HEK293 (cell line): ENCODE measurements at regions not wholly inside any gene's neighbourhood (a gene's known extent, or its start where the extent isn't known, plus 50 kb on each side); places are given as distances from the start of the nearest gene placed in this dataset.

Experiments used
- CTCF ChIA-PET: fragments of 350-600 bp; formaldehyde crosslinking; extraction: SDS; loops from one replicate; lab custom pipeline; 2021; ENCODE audit warnings: antibody characterized with exemption; lab: Yijun Ruan, JAX
- POLR2A ChIA-PET: fragments of 300-600 bp; formaldehyde crosslinking; extraction: SDS; loops from one replicate; lab custom pipeline; 2020; ENCODE audit warnings: antibody characterized with exemption, inconsistent platforms; lab: Yijun Ruan, JAX
- H3K27ac ChIP-seq: fragments of 200-500 bp; sonication (Bioruptor generic); 2 replicates; pipeline ENCODE4 v1.5.1; 2014; ENCODE audit warnings: low read depth, low read length, control low read depth, inconsistent platforms; ENCODE audit errors: extremely low read depth
- H3K36me3 ChIP-seq, 2 experiments: fragments of 200-500 bp in 1 of 2; sonication (Bioruptor generic) in 1 of 2; 1 replicate in 1 of 2; 2 replicates in 1 of 2; pipeline ENCODE4 v1.5.1; 2014 to 2017; ENCODE audit warnings: inconsistent platforms in 2 of 2, low read length in 2 of 2; ENCODE audit not compliant: control insufficient read depth in 2 of 2, insufficient read depth in 1 of 2
- H3K4me1 ChIP-seq: fragments of 200-500 bp; sonication (Bioruptor generic); 2 replicates; pipeline ENCODE4 v1.5.1; 2014; ENCODE audit warnings: mild to moderate bottlenecking, low read length, inconsistent platforms; ENCODE audit not compliant: control insufficient read depth, insufficient read depth
- H3K4me3 ChIP-seq: 2 replicates; pipeline ENCODE4 v1.5.1; 2011; ENCODE audit warnings: low read depth, mild to moderate bottlenecking, control low read depth, low read length, moderate library complexity
- H3K9me3 ChIP-seq: fragments of 200-500 bp; sonication (Bioruptor generic); 2 replicates; pipeline ENCODE4 v1.5.1; 2014; ENCODE audit warnings: low read depth, low read length, inconsistent platforms; ENCODE audit not compliant: control insufficient read depth, insufficient read depth
- FEZF1 ChIP-seq: fragments of 450-650 bp; formaldehyde crosslinking; IDR thresholded peaks from 2 replicates; pipeline ENCODE4 v1.5.1; 2016; ENCODE audit warnings: missing biosample characterization, missing genetic modification characterization
- HIC1 ChIP-seq: fragments of 450-650 bp; formaldehyde crosslinking; IDR thresholded peaks from 2 replicates; pipeline ENCODE4 v1.5.1; 2016; ENCODE audit warnings: missing biosample characterization, missing genetic modification characterization
- KLF8 ChIP-seq: fragments of 450-650 bp; formaldehyde crosslinking; IDR thresholded peaks from 2 replicates; pipeline ENCODE4 v1.5.1; 2016; ENCODE audit warnings: missing biosample characterization, missing genetic modification characterization
- OSR2 ChIP-seq: fragments of 450-650 bp; formaldehyde crosslinking; IDR thresholded peaks from 2 replicates; pipeline ENCODE4 v1.5.1; 2016; ENCODE audit warnings: missing biosample characterization, missing genetic modification characterization
- SP3 ChIP-seq: fragments of 450-650 bp; formaldehyde crosslinking; IDR thresholded peaks from 2 replicates; pipeline ENCODE4 v1.5.1; 2016; ENCODE audit warnings: missing biosample characterization, missing genetic modification characterization
- YY2 ChIP-seq: fragments of 450-650 bp; formaldehyde crosslinking; IDR thresholded peaks from 2 replicates; pipeline ENCODE4 v1.5.1; 2016; ENCODE audit warnings: missing biosample characterization, missing genetic modification characterization
- ZBTB49 ChIP-seq: fragments of 450-650 bp; formaldehyde crosslinking; IDR thresholded peaks from 2 replicates; pipeline ENCODE4 v1.5.1; 2016; ENCODE audit warnings: missing biosample characterization, missing genetic modification characterization, low read depth
- ZNF146 ChIP-seq: fragments of 450-650 bp; formaldehyde crosslinking; IDR thresholded peaks from 2 replicates; pipeline ENCODE4 v1.5.1; 2016; ENCODE audit warnings: missing biosample characterization, missing genetic modification characterization
- ZNF174 ChIP-seq: fragments of 450-650 bp; formaldehyde crosslinking; IDR thresholded peaks from 2 replicates; pipeline ENCODE4 v1.5.0; 2017; ENCODE audit warnings: missing biosample characterization, mild to moderate bottlenecking, missing genetic modification characterization
- ZNF18 ChIP-seq: fragments of 450-650 bp; formaldehyde crosslinking; IDR thresholded peaks from 2 replicates; pipeline ENCODE4 v1.5.1; 2016; ENCODE audit warnings: missing biosample characterization, missing genetic modification characterization
- ZNF302 ChIP-seq: fragments of 450-650 bp; formaldehyde crosslinking; IDR thresholded peaks from 2 replicates; pipeline ENCODE4 v1.5.1; 2016; ENCODE audit warnings: missing biosample characterization, missing genetic modification characterization, low read depth
- ZNF350 ChIP-seq: fragments of 450-650 bp; formaldehyde crosslinking; IDR thresholded peaks from 2 replicates; pipeline ENCODE4 v1.5.0; 2017; ENCODE audit warnings: missing biosample characterization, mild to moderate bottlenecking, missing genetic modification characterization
- ZNF366 ChIP-seq: fragments of 450-650 bp; formaldehyde crosslinking; conservative IDR thresholded peaks from 2 replicates; pipeline ENCODE4 v1.5.1; 2016; ENCODE audit warnings: missing biosample characterization, missing genetic modification characterization
- ZNF398 ChIP-seq: fragments of 450-650 bp; formaldehyde crosslinking; IDR thresholded peaks from 2 replicates; pipeline ENCODE4 v1.5.1; 2017; ENCODE audit warnings: missing biosample characterization, missing genetic modification characterization
- ZNF530 ChIP-seq: fragments of 450-650 bp; formaldehyde crosslinking; IDR thresholded peaks from 2 replicates; pipeline ENCODE4 v1.5.1; 2016; ENCODE audit warnings: low read depth, missing biosample characterization, missing genetic modification characterization
- ZNF639 ChIP-seq: fragments of 450-650 bp; formaldehyde crosslinking; IDR thresholded peaks from 2 replicates; pipeline ENCODE4 v1.5.1; 2016; ENCODE audit warnings: missing biosample characterization, missing genetic modification characterization
- ZNF660 ChIP-seq: fragments of 450-650 bp; IDR thresholded peaks from 2 replicates; pipeline ENCODE4 v1.5.1; 2018; ENCODE audit warnings: missing biosample characterization, mild to moderate bottlenecking, missing genetic modification characterization
- ZNF791 ChIP-seq: fragments of 450-650 bp; formaldehyde crosslinking; IDR thresholded peaks from 2 replicates; pipeline ENCODE4 v1.5.1; 2016; ENCODE audit warnings: missing biosample characterization, missing genetic modification characterization

GRCh38 chr20:11013801-11014200 is 340.0 kb upstream of the JAG1 start:
- H3K36me3 ChIP-seq: no peaks in the 10 kb centered on the region
- no peaks in the 10 kb centered on the region for H3K9me3 ChIP-seq
- CTCF ChIA-PET: interaction anchor here (0.6 kb wide), 1 partner anchor 23 kb away, joined by 5 read pairs; no protein-coding TSS in a partner anchor
- no peaks in the 10 kb centered on the region for H3K4me1 ChIP-seq
- no peak overlapping the region for H3K27ac ChIP-seq
- POLR2A ChIA-PET: no interaction called here
- H3K4me3 ChIP-seq: no peak overlapping the region
- TF ChIP-seq ZNF530 (tag by site-specific recombination): no peak
- TF ChIP-seq ZNF350 (tag by site-specific recombination): no peak
- no peak for TF ChIP-seq ZBTB49 (tag by site-specific recombination)
- TF ChIP-seq ZNF660 (tag by site-specific recombination): no peak
- TF ChIP-seq KLF8 (tag by site-specific recombination): no peak
- TF ChIP-seq ZNF366 (tag by site-specific recombination): no peak
- no peak for TF ChIP-seq ZNF302
- no peak for TF ChIP-seq ZNF174 (tag by site-specific recombination)
- no peak for TF ChIP-seq ZNF639 (tag by site-specific recombination)
- no peak for TF ChIP-seq OSR2 (tag by site-specific recombination)
- no peak for TF ChIP-seq HIC1 (tag by site-specific recombination)
- TF ChIP-seq YY2 (tag by site-specific recombination): no peak
- no peak for TF ChIP-seq ZNF146 (tag by site-specific recombination)
- no peak for TF ChIP-seq ZNF398 (tag by site-specific recombination)
- no peak for TF ChIP-seq ZNF18
- no peak for TF ChIP-seq SP3 (tag by site-specific recombination)
- TF ChIP-seq ZNF791 (tag by site-specific recombination): no peak
- TF ChIP-seq FEZF1 (tag by site-specific recombination): no peak
- TF ChIP-seq, all 188 proteins: peak for 0
